ENCODE measurements at regions not wholly inside any gene's neighbourhood (a gene's known extent, or its start where the extent isn't known, plus 50 kb on each side); places are given as distances from the start of the nearest gene placed in this dataset.
"Not testable (repeated sequence)": the region's sequence is repeated elsewhere in the genome, so short reads cannot be mapped to it uniquely, and the experiment has no call there.

GRCh38 chr7:120186688-120187087 is 86.3 kb upstream of the KCND2 start:
- intact Hi-C loops (cut with DNase I; ENCODE audit: low total_unique reads) = no loop called here
- no peaks in the 10 kb centered on the region for H3K36me3 ChIP-seq
- no peak for TF ChIP-seq POLR2A (IDR thresholded peaks at IDR 0.05)
- TF ChIP-seq POLR2AphosphoS5 (IDR thresholded peaks at IDR 0.05) = no peak
- no peak for TF ChIP-seq CTCF (IDR thresholded peaks at IDR 0.05)

GRCh38 chr7:120189623-120190022 is 83.4 kb upstream of the KCND2 start:
- intact Hi-C loops (cut with DNase I; ENCODE audit: low total_unique reads) = no loop called here
- DNase-seq (ENCODE audit: low spot score in 2 of 2) = no peak
- Histone ChIP-seq H3K27ac (no peak overlapping the region), H3K36me3 (no peaks in the 10 kb centered on the region), H3K4me3 (no peak overlapping the region), H3K4me1 (no peaks in the 10 kb centered on the region), H3K9me3 (no peaks in the 10 kb centered on the region), H3K27me3 (no peaks in the 10 kb centered on the region)
- no peak for TF ChIP-seq POLR2AphosphoS5 (IDR thresholded peaks at IDR 0.05)
- no peak for TF ChIP-seq CTCF (IDR thresholded peaks at IDR 0.05)
- TF ChIP-seq POLR2A (IDR thresholded peaks at IDR 0.05) = no peak

More at GRCh38 chr7:120186688-120187087, 86.3 kb upstream of the KCND2 start:
- no peaks in the 10 kb centered on the region for H3K9me3 ChIP-seq
- DNase-seq (ENCODE audit: low spot score in 2 of 2) = no peak
- H3K4me3 ChIP-seq = no peak overlapping the region
- H3K27me3 ChIP-seq = no peaks in the 10 kb centered on the region
- no peaks in the 10 kb centered on the region for H3K4me1 ChIP-seq
- H3K27ac ChIP-seq = no peak overlapping the region

- no peak overlapping the region for H3K27ac ChIP-seq
- intact Hi-C loops (cut with DNase I; ENCODE audit: low total_unique reads) = no loop called here
- no peak for TF ChIP-seq CTCF (IDR thresholded peaks at IDR 0.05)
- TF ChIP-seq POLR2A (IDR thresholded peaks at IDR 0.05) = no peak
- TF ChIP-seq POLR2AphosphoS5 (IDR thresholded peaks at IDR 0.05) = no peak
- H3K36me3 ChIP-seq = no peaks in the 10 kb centered on the region
- H3K4me1 ChIP-seq = no peaks in the 10 kb centered on the region
- no peaks in the 10 kb centered on the region for H3K9me3 ChIP-seq
- no peak for DNase-seq (ENCODE audit: low spot score in 2 of 2)
- H3K27me3 ChIP-seq = no peaks in the 10 kb centered on the region
- H3K4me3 ChIP-seq = no peak overlapping the region
These were observed 82.9 kb upstream of the KCND2 start for GRCh38 chr7:120190109-120190508.

GRCh38 chr7:120190566-120190965 is 82.4 kb upstream of the KCND2 start:
- no peak overlapping the region for H3K27ac ChIP-seq
- no peaks in the 10 kb centered on the region for H3K27me3 ChIP-seq
- no peak overlapping the region for H3K4me3 ChIP-seq
- no peaks in the 10 kb centered on the region for H3K36me3 ChIP-seq
- intact Hi-C loops (cut with DNase I; ENCODE audit: low total_unique reads) = no loop called here
- TF ChIP-seq POLR2AphosphoS5 (IDR thresholded peaks at IDR 0.05) = no peak
- TF ChIP-seq CTCF (IDR thresholded peaks at IDR 0.05) = no peak
- TF ChIP-seq POLR2A (IDR thresholded peaks at IDR 0.05) = no peak
- H3K4me1 ChIP-seq = no peaks in the 10 kb centered on the region
- no peak for DNase-seq (ENCODE audit: low spot score in 2 of 2)
- no peaks in the 10 kb centered on the region for H3K9me3 ChIP-seq

GRCh38 chr7:120191423-120191822 is 81.6 kb upstream of the KCND2 start:
- H3K9me3 ChIP-seq; DNase-seq (ENCODE audit: low spot score in 2 of 2); H3K27ac ChIP-seq; H3K4me3 ChIP-seq; H3K4me1 ChIP-seq; H3K27me3 ChIP-seq; H3K36me3 ChIP-seq; intact Hi-C loops (cut with DNase I; ENCODE audit: low total_unique reads): not testable (repeated sequence)

GRCh38 chr7:120201290-120201689 is 71.7 kb upstream of the KCND2 start:
- Histone ChIP-seq H3K4me3 (no peak overlapping the region), H3K4me1 (no peaks in the 10 kb centered on the region), H3K9me3 (no peaks in the 10 kb centered on the region), H3K27me3 (no peaks in the 10 kb centered on the region), H3K36me3 (no peaks in the 10 kb centered on the region), H3K27ac (no peak overlapping the region)
- intact Hi-C loops (cut with DNase I; ENCODE audit: low total_unique reads) = no loop called here
- TF ChIP-seq CTCF (IDR thresholded peaks at IDR 0.05) (no peak), POLR2A (IDR thresholded peaks at IDR 0.05) (no peak), POLR2AphosphoS5 (IDR thresholded peaks at IDR 0.05) (no peak)
- no peak for DNase-seq (ENCODE audit: low spot score in 2 of 2)

Measured in breast epithelium (tissue), 4 donors.